ENCODE measurements at regions not wholly inside any gene's neighbourhood (a gene's known extent, or its start where the extent isn't known, plus 50 kb on each side); places are given as distances from the start of the nearest gene placed in this dataset.
"Not testable (repeated sequence)": the region's sequence is repeated elsewhere in the genome, so short reads cannot be mapped to it uniquely, and the experiment has no call there.

- not testable (repeated sequence) for DNase-seq
Observed at GRCh38 chr3:8440142-8440541, 61.5 kb upstream of the LMCD1 start.

GRCh38 chr3:8441969-8442559 is 59.6 kb upstream of the LMCD1 start:
- no peak for DNase-seq

- no peak for DNase-seq
Observed at GRCh38 chr3:8442993-8443650, 58.5 kb upstream of the LMCD1 start.

- DNase-seq, result no peak
Observed at GRCh38 chr3:8443829-8444791, 57.5 kb upstream of the LMCD1 start.

- no peak for DNase-seq
Observed at GRCh38 chr3:8444883-8445282, 56.7 kb upstream of the LMCD1 start.

GRCh38 chr3:8445861-8446260 is 55.8 kb upstream of the LMCD1 start:
- DNase-seq, result no peak

GRCh38 chr3:8446845-8447244 is 54.8 kb upstream of the LMCD1 start:
- no peak for DNase-seq

GRCh38 chr3:8450618-8451017 is 51.0 kb upstream of the LMCD1 start:
- no peak for DNase-seq

- DNase-seq, result no peak
Observed at GRCh38 chr3:8451696-8452095, 49.9 kb upstream of the LMCD1 start.
